ENCODE measurements at regions not wholly inside any gene's neighbourhood (a gene's known extent, or its start where the extent isn't known, plus 50 kb on each side); places are given as distances from the start of the nearest gene placed in this dataset.
"Not testable (repeated sequence)": the region's sequence is repeated elsewhere in the genome, so short reads cannot be mapped to it uniquely, and the experiment has no call there.

DNA sequence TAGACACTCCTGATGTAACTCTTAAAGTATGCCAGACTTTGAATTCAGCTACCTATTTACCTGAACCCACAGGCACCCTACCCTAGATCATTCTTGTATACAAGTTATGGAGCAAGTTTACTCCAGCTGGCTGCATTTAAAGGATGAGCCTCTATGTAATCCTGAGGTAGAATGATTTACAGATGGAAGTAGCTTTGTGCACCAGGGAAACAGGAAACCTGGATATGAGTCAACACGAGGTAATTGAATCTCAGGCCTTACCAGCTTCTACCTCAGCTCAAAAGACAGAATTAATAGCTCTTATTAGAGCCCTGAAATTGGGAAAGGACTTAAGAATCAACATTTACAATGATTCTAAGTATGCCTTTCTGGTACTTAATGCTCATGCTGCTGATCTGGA lies 119.8 kb downstream of the AGTR2 start:
- no peak for DNase-seq (ENCODE audit: low spot score)

DNA sequence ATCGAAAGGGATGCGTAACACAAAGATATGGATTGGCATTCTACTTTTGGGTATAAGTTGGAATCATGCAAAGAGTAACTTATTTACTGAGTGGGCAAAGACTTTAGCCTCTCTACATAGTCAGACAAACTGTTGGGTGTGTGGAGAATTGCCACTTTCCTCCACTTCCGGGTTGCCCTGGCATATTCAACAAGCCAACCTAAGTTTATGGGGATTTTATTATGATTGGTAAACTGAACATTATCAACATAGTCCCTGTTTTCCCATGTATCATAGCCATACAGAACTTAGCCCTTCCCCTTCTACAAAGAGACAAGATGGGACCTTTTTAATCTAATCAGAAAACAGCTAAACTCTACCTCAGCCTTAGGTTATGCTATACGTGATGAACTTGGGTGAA lies 121.6 kb downstream of the AGTR2 start:
- DNase-seq (ENCODE audit: low spot score) = no peak

DNA sequence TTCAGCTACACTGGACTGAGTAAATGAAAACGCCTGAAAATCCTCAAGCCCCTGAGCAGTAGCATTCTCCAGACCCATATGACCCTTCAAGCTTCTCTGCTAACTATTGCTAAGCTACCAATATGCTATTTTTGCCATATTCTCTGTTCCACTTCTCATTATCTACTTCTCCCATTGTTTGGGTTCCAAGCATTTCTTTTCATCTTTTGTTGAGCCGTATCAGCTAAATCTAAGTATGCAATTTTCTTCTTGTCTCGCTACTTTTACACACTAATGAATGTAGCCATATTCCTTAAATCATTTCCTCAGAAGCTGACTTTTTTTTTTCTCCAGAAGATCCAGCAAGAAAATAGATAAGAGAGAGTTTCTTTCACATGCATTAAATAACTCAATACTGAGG lies 128.4 kb downstream of the AGTR2 start:
- DNase-seq (ENCODE audit: low spot score) = no peak

DNA sequence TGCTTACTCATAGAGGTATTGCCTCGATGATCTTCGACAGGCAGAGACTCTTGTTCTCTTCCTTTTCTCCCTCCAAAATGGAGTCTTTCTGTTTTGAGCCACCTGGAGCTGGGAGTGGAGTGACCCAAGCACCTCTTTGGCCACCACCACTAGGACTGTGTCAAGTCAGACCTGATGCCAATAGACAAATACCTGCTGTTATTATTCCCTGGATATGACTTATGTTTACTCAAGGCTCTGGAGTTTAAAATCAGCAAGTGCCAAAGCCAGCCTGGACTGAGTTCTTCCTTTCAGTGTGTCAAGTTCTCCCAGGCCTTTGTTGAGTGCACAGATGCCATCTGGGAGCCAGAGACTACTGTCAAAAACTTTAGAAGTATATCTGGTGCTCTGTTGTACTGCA lies 130.2 kb upstream of the SLC6A14 start:
- DNase-seq (ENCODE audit: low spot score) = no peak

DNA sequence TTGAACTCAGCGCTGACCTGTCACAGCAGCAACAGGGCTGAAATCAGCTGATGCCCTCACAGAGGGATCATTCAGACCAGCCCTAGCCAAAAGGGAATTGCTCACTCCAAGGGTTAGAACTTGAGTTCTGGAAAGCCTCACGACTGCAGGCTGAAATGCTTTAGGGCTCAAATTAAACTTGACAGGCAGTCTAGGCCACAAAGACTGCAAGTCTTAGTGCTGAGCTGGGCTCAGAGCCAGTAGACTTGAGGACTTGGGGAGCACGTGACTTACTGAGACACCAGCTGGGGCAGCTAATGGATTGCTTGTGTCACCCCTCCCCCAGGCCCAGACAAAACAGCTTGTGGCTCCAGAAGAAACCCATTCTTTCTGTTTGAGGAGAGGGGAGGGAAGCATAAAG lies 119.0 kb upstream of the SLC6A14 start:
- DNase-seq (ENCODE audit: low spot score) = peak; percentile 42

DNA sequence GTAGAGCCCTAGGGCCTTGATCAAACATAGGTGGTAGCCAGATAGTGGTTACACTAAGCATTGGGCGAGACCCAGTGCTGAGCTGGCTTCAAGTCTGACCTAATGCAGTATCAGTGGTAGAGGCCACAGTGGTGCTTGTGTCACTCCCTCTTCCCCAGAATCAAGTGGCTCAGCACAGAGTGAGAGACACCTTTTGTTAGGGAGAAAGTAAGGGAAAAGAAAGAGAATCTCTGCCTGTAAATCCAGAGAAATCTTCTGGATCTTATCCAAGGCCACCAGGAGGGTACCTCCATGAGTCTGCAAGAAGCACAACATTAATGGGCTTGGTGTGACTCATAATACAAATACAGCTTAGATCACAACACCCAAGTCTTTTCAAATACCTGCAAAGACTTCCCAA lies 117.7 kb upstream of the SLC6A14 start:
- no peak for DNase-seq (ENCODE audit: low spot score)

DNA sequence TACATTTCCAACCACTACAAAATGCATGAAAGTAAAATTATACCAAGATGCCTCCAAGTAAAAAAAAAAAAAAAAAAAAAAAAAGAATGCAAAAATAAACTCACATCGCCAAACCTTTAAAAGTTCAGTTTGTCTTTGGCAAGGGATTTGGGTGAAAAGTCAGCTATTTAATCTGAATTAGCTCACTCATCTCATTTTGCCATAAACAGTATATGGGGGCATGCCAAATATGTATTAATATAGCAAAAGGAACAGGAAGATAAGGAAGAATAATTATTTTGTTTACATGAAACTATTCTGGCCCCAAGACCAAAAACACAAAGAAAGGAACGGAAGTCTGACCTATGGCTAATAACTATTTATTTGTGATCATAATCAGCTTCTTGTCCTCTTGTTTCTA lies 114.7 kb upstream of the SLC6A14 start:
- no peak for DNase-seq (ENCODE audit: low spot score)

DNA sequence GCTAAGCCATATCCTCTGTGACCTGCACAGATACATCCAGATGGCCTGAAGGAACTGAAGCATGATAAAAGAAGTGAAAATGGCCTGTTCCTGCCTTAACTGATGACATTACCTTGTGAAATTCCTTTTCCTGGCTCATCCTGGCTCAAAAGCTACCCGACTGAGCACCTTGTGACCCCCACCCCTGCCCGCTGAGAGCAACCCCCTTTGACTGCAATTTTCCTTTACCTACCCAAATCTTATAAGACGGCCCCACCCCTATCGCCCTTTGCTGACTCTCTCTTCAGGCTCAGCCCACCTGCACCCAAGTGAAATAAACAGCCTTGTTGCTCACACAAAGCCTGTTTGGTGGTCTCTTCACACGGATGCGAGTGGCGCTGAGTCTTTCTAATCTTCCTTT lies 104.4 kb upstream of the SLC6A14 start:
- not testable (repeated sequence) for DNase-seq (ENCODE audit: low spot score)

DNA sequence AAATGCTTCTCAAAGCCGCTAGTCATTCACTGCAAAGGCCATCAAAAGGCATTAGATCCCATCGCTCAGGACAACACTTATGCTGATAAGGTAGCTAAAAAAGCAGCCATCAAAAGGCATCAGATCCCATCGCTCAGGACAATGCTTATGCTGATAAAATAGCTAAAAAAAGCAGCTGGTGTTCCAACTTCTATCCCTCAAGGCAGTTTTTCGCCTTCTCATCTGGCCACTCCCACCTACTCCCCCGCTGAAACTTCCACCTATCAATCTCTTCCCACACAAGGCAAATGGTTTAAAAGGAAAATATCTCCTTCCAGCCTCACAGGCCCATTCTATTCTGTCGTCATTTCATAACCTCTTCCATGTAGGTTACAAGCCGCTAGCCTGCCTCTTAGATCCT lies 101.6 kb upstream of the SLC6A14 start:
- not testable (repeated sequence) for DNase-seq (ENCODE audit: low spot score)

DNA sequence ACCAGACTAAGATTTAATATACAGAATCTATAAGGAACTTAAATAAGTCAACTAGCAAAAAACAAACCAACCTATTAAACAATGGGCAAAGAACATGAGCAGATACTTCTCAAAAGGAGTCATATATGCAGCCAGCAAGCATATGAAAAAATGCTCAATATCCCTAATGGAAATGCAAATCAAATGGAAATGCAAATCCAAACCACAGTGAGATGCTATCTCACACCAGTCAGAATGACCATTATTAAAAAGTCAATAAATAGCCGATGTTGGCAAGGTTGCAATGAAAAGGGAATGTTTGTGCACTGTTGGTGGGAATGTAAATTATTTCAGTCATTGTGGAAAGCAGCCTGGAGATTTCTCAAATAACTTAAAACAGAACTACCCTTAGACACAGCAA lies 97.0 kb upstream of the SLC6A14 start:
- DNase-seq (ENCODE audit: low spot score) = no peak

DNA sequence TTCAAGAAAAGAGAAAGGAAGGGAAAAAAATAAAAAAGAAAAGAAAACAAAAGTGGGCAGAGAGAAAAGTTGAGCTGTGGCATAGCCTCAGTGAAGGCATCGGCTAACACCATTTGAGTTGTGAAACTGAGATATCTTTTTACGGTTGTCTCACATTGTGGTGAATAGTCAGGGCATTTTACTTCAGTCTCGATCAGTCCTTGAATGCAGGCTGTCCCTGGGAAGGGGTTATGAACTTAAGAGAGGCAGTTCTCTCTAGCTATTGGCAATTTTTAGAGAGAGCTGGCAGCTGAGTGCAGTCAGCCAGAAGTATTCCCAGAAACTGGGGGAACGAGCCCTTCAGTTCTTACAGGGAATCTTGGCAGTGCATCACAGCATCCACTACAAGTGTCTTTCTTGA lies 93.5 kb upstream of the SLC6A14 start:
- peak; percentile 2 for DNase-seq (ENCODE audit: low spot score)

DNA sequence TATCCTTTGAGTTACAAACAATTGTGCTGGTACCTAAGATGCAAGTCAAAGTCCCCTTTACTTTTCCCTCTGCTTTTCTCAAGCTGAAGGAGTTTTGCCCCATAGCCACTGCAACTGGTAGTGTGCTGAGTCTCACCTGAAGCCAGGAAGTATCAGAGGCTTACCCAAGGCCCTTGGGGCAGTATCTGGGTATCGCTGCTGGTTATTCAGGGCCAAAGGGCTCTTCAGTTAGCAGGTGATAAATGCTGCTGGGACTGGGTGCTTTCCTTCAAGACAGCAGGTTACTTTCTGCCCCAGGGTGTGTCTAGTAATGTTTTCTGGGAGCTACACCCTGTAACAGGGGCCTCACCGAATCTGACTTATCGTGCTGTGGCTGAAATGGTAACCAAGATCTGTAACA lies 90.4 kb upstream of the SLC6A14 start:
- no peak for DNase-seq (ENCODE audit: low spot score)

DNA sequence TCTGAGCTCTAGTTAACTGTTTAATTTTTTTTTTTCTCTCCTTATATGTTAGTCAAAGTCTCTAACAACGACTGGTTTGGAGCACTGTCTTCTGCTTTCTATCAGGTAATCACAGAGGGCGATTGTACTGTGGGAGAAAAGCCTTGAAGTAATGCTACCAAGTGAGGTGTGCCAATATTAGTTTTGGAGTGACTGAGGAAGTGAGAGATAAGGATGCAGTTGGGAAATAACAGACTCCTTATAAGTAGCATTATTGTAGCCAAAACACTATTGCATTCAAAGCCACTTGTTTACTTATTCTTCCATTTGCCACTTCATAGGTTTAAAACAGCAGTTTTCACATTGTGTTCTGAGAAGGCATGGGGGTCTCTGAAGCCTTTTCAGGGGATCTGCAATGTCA lies 79.1 kb upstream of the SLC6A14 start:
- no peak for DNase-seq (ENCODE audit: low spot score)

DNA sequence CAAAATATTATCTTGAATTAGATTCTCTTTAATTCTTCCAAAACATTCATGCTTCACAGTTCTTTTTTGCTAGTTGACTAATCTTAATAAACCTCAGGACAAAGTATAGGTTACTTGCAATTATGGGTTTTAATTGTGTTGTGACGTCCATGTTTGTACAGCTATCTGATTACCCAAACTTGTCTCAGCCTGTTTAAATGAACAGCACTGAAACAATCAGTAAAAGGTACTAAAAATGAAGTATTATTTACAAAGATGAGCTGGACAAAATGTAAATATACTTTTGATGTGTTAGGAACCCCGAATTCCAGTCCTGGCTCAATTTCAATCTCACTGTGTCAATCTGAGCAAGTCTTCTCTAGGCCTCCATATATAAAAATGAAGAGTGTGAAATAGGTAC lies 57.4 kb upstream of the SLC6A14 start:
- DNase-seq (ENCODE audit: low spot score) = no peak

DNA sequence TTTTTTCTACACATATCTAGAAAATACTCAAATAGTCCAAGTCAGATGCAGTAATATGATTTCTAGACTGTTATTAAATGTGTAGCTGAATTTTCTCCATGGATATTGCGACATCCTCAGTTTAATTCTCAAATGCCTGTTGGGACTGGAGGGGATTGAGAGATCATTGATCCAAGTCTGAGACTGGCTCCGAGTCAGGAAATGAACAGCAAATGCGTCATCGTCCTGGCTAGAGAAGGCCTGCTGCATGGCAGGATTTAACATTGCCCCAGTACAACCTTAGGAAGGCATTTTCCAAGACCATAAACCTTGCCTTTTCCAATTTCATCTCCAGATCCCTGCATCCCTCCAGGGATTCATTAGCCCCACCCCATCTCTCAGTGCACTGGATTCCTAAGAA lies 56.6 kb upstream of the SLC6A14 start:
- DNase-seq (ENCODE audit: low spot score) = no peak

DNA sequence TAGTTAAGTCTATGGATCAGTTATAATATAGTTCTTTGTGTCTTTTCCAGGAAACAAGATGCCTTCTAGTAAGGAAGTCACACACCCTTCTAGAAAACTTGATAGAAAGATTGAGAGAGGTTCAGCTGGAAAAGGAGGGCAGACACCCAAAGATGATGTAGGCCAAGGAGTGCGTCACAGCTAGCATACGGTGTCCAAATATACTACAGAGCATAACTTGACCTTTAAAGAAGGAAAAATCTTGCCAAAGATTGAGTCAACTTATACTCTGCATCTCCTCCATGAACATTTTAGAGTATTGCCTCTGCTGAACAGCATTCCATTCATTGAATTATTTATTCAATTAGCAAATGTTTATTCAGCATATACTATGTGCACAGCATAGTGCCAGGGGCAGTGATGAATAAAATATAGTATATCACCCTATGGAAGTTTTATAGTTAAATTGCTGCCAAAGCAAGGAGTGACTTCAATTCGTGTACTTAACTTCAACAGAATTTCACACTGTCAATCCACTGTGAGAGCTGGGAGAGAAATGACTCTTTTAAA lies 51.9 kb upstream of the SLC6A14 start:
- DNase-seq (ENCODE audit: low spot score) = no peak
